ENCODE measurements at regions not wholly inside any gene's neighbourhood (a gene's known extent, or its start where the extent isn't known, plus 50 kb on each side); places are given as distances from the start of the nearest gene placed in this dataset.
A peak's percentile ranks its signal among the peaks of the same experiment; 100 is the strongest.

DNA sequence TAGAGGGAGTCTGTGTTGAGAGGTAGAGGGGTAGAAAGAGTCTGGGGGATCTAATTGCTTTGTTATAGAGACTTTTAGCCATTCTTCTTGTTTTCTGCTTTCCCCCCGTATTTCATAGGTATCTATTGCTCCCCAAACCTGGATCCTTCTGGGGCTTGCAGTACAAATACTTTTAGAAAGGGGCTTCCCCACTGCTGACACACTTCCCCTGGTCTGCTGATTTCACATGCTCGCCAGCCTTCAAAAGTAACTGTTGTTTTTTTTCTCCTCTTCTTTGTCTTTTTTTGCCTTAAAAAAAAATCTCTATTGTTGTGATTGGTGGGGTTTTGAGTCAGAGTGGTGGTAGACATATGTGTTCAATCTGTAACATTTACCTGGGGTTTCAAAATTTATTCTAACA is 300.6 kb upstream of the AZI2 start:
- no peak for DNase-seq

DNA sequence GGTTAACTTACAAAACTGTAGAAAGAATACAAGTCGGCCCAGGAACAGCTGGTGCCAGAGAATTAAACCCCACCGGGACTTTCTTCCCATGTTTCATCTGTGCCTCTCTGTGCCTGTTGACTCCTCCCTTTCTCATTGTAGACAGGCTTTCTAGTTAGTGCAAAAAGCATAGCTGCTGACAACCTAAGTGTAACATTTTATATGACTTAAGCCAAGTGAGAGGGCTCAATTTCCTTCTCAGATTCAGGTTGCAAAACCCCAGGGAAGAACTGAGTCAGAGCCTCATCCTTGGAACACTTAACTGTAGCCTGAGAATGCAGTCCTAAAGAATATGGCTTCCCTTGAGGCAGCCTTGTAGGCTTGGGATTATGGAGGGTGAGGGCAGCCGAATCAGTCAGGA is 302.5 kb upstream of the AZI2 start:
- DNase-seq, result no peak

DNA sequence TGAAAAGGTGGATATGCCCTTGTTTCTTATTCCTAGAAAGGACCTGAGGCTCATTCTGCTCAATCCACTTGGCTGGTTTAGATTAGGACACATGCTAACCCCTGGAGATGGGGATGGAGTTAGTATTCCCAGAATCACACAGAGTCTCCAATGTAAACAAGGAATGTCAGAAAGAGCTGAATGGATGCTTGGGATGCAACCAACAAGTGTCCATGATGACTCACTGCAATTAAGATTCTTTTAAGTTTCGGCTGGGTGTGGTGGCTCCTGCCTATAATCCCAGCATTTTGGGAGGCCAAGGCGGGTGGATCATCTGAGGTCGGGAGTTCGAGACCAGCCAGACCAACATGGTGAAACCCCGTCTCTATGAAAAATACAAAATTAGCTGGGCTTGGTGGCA is 315.5 kb upstream of the AZI2 start:
- no peak for DNase-seq

DNA sequence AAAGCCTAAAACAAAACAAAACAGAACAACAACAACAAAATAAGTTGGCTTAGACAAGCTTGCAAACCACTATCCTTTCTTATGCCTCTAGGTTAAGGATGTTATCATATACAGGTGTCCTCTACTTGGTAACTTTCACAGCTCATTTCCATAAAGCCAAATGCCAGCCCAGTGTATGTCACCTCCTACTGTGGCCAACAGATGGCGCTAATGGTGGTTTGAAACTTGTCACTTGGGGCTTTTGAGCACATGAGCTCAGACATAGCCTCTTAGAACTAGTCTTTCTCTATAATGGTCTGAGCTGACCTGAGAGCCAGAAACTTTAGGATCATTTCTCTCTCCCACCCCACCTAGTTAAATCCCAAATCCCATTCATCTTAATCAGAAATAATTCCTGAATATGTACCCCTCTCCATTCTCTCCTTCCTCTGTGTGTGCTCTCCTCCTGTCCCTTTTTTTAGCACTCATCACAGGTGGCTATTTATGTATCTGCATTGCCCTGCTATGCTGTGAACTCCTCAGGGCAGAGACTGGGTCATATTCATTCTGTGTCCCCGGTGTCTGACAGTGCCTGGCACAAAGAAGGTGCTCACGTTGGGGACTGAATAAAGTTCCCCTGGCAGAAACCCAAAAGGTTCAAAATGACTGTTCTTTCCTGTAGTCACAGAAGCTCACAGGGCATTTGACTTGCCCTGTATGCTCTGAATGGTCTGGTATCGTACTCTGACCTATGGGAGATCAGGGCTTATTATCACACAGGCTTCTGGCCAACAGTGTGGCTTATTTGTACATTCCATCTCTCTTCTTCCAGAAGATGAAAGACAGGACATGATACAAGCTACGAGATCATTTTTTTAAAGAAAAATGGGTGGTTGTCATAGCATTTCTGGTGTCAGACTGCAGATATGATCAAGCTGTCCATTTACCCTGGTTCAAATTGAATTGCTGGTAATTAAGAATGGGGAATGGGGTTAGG is 319.3 kb upstream of the AZI2 start:
- DNase-seq, result peak; percentile 23

DNA sequence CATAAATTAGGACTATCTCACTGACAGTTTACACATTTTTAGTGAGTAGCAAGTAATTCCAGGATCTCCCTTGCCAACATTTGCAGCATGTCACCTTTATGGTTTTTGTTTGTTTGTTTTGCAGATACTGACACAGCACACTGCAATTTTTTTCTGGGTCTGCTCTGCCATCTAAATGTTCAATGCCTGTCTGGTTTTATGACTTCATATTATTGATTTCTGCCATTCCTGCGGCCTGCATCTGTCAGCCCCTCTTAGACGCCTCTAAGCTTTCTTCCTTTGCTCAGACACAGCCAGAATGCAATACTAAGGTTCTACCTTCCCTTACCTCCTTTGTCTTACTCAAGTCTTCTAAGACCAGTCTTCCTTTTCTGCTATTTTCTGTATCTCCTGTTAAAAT is 321.2 kb upstream of the AZI2 start:
- no peak for DNase-seq

DNA sequence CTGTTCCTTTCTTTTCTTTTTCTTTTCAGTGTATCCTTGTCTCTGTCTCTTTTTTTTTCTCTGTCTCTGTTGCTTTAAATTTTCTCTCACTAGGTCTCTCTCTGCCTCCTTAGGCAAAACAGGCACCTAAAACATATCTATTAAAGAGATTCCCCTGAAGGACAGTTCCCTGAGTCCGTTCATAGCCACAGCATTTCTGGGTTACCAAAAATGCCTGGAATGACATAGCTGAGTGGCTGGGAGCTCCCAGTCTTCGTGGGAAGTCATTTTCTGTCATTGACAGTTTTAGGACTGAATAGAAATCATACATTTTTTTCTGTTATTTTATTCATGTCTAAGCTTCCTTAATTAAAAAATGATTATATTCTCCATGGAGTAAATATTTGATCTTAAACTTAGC is 323.8 kb upstream of the AZI2 start:
- no peak for DNase-seq

DNA sequence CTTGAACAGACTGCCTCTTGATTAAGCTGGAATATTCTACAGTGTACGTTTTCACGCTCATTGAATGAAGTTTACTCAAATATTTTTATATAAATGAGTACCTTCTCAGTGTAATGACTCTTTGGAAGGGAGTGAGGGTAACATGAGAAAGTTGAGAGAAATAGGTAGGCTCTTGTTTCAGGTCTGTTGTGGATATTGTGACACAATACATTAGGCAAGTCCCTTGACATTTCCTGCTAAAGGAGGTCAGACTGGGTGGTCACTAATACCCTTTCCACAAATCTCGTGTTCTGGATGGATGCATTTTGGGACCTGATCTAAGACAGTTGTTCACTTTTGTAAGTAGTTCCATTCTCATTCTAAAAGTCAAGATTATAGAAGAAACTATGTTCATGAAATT is 324.8 kb upstream of the AZI2 start:
- DNase-seq, result no peak

DNA sequence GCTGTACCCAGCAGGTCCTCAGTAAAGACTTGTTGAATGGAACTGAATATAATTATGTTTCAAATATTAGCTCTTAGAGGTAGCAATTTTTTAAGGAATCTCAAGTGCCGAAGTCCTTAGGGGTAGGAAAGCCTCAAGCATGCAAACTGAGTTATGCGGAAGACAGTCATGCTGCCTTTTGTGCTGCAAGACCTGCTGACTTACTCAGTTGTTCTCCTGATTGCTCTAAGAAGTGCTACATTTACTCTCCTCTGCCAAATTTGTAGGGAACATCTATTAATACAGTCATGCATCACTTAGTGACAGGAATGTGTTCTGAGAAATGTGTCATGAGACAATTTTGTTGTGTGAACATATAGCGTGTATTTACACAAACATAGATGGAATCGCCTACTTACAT is 325.6 kb upstream of the AZI2 start:
- no peak for DNase-seq

DNA sequence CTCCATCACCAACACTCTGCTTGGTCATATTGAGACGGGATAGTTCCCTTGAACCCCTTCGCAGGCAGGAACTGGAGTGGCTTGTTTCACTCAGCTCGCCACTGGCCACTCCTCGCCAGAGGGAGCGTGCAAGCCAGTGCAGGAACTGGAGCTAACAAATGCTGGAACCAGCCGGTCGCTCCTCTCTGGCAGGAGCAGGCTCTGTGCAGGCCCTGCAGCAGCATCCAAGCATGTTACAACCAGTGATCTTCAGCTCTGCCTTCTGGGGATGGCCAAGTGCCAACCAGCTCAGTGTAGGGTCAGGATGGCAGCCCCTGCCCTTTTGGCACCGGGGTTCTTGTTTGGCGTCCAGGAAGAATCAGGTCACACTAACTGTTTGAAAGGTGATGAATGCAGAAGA is 329.0 kb upstream of the AZI2 start:
- DNase-seq, result no peak

DNA sequence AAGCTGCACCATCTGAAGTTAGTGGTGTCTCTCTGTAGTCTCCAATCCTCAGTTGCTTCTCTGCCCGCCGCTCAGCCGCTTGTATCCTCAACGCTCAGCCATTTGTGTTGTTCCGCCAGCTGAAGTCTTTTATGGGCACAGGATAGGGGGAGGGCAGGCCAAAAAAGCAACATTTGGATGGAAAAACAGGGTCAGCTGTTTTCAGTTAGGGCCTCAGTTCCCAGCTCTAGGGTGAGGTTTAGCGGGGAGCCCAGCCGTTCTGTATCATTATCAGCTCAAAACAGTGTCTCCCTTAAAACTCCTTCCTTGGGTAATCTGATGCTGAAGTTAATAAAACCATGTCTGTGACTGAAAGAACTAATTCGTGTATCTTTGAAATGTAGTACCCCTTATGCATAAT is 329.5 kb upstream of the AZI2 start:
- no peak for DNase-seq

DNA sequence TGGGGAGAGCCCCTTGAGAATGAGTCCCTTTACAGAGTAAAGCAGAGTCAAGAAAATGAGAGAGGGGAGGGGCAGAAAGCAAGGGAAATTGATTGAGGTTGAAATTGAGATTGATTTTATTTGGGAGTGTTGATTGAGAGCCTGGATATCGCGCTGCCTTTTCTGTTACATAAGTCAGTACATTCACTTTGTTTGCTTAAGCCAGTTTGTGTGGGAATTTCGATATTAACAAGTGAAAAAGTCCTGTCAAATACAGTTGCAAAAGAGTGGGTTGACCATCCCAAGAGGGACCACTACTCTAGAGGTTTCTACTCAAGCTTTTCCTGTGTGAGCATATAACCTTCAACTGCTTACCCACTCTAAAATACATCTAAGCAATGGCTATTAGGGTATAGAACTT is 331.4 kb upstream of the AZI2 start:
- DNase-seq, result no peak

DNA sequence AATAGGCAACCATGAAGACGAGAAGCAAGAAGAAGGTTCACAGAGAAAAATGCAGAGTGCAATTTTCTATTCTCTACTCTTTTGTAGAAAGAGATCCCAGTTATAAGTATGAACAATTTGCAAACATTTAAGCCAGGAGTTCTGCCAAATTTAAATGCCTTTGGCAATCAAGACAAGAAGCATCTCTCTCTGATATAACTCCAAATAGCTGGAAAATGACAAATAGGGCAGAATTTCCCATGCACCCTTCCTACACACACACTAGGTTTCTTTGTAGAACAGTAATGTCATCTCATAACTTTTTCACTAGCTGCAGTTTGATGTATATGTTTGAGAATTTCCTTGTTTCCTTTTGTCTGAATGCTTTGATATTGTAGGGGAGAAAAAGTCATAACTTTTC is 333.5 kb upstream of the AZI2 start:
- DNase-seq, result no peak

DNA sequence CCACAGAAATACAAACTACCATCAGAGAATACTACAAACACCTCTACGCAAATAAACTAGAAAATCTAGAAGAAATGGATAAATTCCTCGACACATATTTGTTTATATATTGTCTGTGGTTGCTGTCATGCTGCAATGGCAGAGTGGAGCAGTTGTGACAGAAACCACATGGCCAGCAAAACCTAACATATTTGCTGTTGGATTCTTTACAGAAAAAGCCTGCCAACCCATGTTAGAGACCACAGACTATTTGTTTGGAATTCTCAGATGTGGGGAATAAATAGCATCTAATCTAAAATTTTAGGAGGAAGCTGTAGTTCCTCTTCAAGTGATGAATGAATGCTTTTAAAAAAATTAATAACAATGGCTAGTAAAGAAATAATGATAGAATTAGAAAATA is 341.6 kb upstream of the AZI2 start:
- DNase-seq, result no peak

DNA sequence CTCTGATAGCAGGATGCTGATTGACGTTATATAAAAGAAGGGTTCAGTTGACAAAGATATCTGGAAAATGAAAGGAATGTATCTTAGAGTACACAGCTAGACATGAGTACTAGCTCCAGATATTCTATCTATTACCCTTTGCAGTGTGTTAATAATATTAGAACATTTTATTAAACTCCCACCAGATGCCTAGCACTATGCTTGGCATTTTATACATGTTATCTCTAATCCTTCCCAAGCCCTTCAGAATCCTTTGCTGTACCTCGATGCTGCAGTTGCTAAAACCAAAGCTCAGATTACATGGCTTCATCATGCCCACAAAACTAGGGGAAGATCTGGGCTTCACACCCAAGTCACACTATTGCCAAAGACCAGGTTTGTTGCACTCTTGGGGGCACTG is 350.1 kb upstream of the AZI2 start:
- DNase-seq, result no peak

DNA sequence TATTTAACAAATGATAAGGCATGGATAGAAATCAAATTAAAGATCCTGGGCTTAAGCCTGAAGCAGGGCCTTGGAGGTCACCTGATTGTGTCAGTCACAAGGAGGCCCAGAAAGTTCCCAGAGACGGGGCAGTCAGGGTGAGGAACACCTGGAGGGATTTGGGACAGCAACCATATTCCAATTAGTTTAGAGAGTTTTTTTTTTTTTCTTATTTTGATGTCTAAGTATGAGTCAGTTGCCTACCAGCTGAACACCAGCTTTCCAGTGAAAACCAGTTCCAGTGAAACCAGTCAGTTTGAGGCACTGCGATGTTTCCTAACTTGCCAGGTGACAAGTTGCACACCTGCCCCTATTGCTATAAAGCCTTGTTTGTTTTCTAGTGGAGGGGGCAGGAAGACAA is 350.7 kb upstream of the AZI2 start:
- DNase-seq, result no peak

DNA sequence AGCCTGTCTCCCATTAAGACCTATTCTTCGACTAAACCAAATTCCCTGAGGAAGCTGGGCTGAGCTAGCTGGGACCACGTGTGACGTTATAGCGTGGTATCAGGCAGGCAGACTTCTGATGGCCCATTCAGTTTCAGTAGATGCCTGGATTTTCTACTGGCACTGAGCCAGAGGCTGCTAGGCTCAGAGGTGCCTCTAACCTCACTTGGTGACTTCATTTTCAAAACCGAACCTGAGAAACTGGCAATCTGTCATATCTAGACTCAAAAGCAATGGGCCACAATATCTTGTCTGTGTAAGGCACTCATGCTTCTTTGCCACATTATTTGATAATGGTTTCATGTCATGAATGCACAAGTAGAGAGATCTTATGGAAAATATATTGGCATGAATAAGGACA is 352.1 kb upstream of the AZI2 start:
- DNase-seq, result no peak

DNA sequence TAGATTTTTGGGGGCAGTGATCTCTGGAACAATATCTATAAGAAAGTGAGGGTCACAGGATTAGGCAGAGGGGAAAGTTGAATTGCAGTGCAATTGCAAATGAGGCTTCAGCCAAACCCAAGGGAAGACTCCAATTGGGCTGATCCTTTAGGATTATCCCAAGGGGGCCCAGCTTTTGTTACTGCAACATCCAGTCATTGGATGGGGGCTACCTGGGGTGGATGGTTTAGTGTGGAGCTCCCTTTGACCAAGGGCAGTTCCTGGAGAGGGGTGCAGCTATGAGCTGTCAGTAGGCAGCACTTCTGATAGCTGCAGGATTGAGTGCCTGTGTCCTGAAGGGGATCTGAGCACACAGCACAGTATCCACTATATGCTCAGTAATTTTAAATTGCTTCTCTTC is 355.2 kb upstream of the AZI2 start:
- no peak for DNase-seq

DNA sequence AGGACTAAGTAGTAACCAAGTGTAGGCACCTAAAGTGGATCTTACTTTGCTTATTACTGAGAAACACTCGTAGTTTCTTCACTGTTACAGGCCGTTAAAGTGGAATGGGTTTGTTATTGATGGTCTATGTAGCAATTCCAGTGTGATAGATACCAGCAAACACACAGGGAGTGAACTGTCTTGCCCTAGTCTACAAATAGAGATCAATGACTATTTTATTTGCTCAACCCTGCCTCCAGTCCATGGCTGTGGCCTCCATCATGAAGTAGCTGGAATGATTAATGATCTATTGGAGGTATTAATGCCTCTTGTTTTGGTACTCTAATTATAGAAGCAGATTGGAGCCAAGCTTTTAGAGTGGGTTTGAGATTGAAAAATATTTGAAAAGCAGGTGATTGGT is 362.7 kb upstream of the AZI2 start:
- no peak for DNase-seq

DNA sequence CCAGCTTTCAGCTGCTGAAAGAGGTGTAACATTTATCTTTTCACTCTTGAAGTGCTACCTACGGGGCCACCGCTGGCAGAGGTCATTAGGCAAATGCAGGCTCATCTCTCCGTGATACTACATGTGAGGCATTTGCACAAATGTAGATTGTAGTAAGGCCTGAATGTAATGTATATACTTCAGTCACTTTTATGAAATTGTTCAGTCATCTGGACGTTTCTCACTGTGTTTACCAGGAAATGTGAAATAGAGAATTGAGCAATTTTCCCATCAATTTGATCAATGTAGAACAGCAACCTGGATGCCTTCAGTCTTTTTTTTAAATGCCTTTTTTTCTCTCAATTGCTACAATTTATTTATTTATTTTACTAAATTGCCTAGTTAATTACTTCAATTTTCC is 368.3 kb upstream of the AZI2 start:
- no peak for DNase-seq

DNA sequence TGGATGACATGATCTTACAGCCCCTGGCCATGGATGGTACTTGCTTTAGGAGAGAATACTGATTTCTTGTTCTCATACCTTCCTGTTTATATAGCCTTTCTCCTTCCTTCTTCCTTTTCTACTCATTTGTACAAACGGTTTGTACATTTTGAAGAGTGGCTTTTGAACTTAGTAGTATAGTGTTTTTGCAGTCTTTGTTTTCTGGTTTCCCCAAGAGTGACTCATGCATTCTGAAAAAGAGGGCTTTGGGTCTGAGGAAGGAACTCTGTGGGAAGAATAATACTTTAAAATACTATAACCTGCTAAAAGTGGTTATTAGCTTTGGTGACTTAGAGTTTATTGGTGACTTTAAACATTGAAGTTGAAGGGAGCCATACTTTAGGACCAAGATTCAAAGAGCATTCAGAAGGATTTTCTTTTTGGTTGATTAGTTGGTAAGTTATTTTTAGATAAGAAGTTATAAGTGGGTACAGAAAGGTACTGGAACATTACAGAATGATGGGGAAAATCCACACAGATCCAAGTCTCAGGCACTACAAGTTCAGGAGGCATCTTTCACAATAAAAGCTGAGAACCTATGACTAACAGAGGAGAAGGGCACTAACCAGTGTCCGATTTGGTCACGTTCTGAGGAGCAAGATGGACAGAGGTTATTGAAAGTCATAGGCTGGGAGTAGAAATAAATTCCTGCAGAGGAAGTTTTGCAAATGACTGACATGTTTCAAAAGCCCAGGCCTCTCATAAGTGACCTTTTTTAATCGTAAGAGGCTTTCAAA is 369.6 kb upstream of the AZI2 start:
- DNase-seq, result no peak

DNA sequence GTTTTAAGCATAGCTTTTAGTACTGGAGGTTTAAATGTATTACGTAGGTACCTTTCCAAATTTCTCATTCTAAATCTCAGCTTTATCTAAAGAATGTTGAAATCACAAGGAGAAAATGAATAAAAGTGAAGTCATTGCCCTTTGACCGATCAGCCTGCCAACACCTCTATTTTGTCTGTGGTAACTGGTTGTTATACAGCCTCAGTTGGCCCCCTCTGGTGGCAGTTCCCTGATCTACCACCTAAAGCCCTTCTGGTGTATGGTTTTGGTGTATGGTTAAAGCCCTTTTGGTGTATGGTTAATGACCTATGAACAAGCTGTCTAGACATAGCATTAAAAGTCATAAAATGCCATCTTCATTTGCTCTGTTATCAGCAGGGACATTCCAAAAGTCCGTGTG is 378.2 kb upstream of the AZI2 start:
- DNase-seq, result no peak

DNA sequence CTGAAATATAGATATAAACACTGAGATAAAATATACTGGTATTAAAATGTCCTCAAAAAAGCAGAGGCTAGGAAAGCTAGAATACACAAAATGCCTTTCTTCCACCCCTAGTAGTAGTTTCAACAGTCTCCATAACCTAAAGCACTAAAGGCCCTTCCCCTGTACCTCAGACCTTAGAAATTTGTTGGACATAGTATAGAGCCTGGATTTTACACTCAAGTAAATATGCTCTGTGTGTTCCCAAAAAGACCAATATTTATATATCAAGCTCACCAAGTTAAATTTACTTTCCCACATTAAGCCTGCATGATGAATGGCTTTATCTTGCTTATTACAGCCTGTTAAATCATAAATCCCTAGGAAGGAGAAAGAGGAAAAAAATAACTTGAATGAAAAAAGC is 378.7 kb upstream of the AZI2 start:
- no peak for DNase-seq

DNA sequence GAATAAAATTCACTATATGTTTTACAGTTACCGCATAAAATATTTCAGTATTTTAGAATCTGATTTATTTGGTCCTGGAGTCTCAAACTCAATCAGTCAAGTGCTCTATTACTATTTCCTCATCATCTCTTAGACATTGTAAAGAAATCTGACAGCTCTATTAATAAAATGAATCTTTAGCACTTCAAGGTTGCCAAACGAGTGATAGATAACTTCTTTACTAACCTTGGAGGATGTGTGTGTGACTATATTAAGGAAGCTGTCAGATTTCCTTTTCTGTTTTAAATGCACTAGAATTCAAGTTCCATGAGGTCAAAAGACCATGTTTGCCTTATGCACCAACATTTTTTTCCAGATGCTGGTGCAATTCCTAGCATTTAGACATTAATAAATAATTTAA is 389.8 kb upstream of the AZI2 start:
- DNase-seq, result no peak

DNA sequence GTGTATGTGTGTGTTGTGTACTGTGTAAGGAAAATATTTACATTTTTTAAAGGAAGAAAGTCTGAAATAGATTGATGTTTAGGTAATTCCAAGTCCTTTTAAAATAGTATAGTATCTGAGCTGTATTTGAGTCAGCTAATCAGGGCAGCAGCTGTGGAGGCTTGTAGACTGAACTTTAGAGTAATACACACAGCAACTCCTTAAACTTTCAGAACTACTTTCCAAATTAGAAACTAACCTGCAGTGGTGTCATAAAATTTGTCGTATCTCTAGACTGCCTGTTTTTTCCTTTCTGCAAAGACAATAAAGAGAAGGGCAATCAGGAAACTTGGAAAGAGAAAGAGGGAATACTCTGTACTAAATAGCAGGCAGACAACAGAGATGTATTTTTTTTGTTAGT is 391.0 kb upstream of the AZI2 start:
- DNase-seq, result no peak

All from CD4-positive, alpha-beta T cell treated with Interleukin-6 for 4 hours (primary cell).